Osteoblast (primary cell): ENCODE measurements at regions not wholly inside any gene's neighbourhood (a gene's known extent, or its start where the extent isn't known, plus 50 kb on each side); places are given as distances from the start of the nearest gene placed in this dataset.
"Not testable (repeated sequence)": the region's sequence is repeated elsewhere in the genome, so short reads cannot be mapped to it uniquely, and the experiment has no call there.

Experiments
- DNase-seq: peaks from one replicate; pipeline ENCODE4 v3.0.0; 2011; ENCODE audit warnings: low spot score, mixed read lengths; ENCODE audit not compliant: insufficient read length; ENCODE audit errors: missing footprints
- H2AFZ ChIP-seq: 2 replicates; pipeline ENCODE4 v1.6.0; 2011; ENCODE audit warnings: mild to moderate bottlenecking, low read length
- H3K27ac ChIP-seq: 2 replicates; pipeline ENCODE4 v1.5.1; 2011; ENCODE audit warnings: mild to moderate bottlenecking, low read depth, low read length, moderate library complexity
- H3K27me3 ChIP-seq: 2 replicates; pipeline ENCODE4 v1.6.0; 2012; ENCODE audit warnings: mild to moderate bottlenecking, control low read depth, inconsistent platforms, low read length, moderate library complexity; ENCODE audit not compliant: insufficient read depth
- H3K36me3 ChIP-seq: 2 replicates; pipeline ENCODE4 v1.5.1; 2011; ENCODE audit warnings: mild to moderate bottlenecking, low read length, control low read depth, moderate library complexity; ENCODE audit not compliant: insufficient read depth
- H3K4me1 ChIP-seq: 2 replicates; pipeline ENCODE4 v1.5.1; 2011; ENCODE audit warnings: mild to moderate bottlenecking, low read length, control low read depth, moderate library complexity; ENCODE audit not compliant: insufficient read depth
- H3K4me2 ChIP-seq: 2 replicates; pipeline ENCODE4 v1.6.0; 2011; ENCODE audit warnings: mild to moderate bottlenecking, low read length; ENCODE audit not compliant: insufficient read depth
- H3K4me3 ChIP-seq: fragments of 200-600 bp; sonication (generic); 3 replicates; pipeline ENCODE4 v1.5.1; 2012; ENCODE audit warnings: mild to moderate bottlenecking, low read length, inconsistent platforms; ENCODE audit not compliant: insufficient read depth
- H3K79me2 ChIP-seq: 2 replicates; pipeline ENCODE4 v1.6.0; 2012; ENCODE audit warnings: mild to moderate bottlenecking, low read length, control low read depth, inconsistent platforms; ENCODE audit not compliant: insufficient read depth
- H3K9me3 ChIP-seq: 2 replicates; pipeline ENCODE4 v1.5.1; 2011; ENCODE audit warnings: low read depth, low read length, control low read depth
- H4K20me1 ChIP-seq: 2 replicates; pipeline ENCODE4 v1.6.0; 2012; ENCODE audit warnings: mild to moderate bottlenecking, low read length, control low read depth; ENCODE audit not compliant: insufficient read depth

DNA sequence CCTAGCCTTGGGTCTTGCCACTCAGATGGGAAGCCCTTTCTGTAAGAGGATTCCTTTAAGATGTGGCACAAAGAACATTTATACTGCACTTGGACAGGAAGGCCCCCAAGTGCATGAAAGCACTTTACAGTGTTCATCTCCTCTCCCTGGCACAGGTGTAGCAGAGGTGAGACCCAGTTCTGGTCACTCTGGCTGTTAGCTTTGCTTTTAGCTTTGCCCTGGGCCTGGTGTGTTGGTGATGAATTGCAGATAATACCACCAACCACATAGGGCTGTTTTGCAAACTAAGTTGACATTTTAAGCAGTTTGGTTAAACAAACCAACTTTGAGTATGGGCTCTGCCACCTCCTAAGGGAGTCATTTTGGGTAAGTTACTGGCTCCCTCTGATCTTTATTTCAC lies 296.3 kb downstream of the BCL2L11 start:
- not testable (repeated sequence) for H3K4me3 ChIP-seq, H3K36me3 ChIP-seq, H2AFZ ChIP-seq, H3K4me2 ChIP-seq, H3K4me1 ChIP-seq, H4K20me1 ChIP-seq, H3K27me3 ChIP-seq, H3K9me3 ChIP-seq, DNase-seq
- peak overlapping the region; percentile 71 for H3K27ac ChIP-seq
- peaks cover 33% of the 10 kb centered on the region for H3K79me2 ChIP-seq

DNA sequence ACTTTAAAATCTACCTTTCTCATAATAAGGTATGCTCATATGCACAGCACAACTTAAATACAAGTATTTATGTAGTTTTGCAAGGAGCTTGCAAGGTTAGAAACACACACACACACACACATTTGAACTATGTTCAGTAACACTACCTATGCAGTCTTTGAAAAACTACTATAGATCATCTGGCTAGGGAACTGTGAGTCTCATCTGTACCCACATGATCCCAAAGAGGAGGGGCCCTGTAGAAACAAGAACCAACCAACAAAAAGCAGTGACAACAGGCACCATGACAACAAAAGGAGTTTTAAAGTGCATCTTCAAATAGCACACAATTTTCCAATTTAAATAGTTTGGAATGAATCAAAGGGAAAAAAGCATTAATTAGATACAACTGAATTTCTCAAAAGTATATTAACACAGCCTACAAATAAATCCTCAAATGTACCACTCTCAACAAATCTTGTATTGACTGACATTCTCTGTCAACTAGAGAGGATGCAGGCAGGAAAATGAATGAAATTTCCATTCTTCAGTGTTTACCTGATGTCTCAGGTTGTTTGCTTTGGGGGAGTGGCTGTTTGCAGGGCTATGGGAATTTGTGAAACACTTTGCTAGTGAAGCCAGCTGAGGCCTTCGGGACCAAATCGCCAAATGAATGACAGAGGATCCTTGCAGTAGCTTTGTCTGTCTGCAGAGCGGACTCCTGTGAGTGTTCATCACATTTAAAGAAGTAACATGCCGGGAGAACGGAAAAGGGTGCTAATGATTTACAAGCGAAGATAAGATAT lies 297.6 kb downstream of the BCL2L11 start:
- peak; percentile 57 for DNase-seq
- H3K9me3 ChIP-seq, H3K4me2 ChIP-seq, H3K4me3 ChIP-seq, H3K4me1 ChIP-seq, H2AFZ ChIP-seq, H4K20me1 ChIP-seq, H3K36me3 ChIP-seq, H3K27me3 ChIP-seq: not testable (repeated sequence)
- Histone ChIP-seq H3K79me2 (peaks cover 42% of the 10 kb centered on the region), H3K27ac (peak overlapping the region; percentile 44)

DNA sequence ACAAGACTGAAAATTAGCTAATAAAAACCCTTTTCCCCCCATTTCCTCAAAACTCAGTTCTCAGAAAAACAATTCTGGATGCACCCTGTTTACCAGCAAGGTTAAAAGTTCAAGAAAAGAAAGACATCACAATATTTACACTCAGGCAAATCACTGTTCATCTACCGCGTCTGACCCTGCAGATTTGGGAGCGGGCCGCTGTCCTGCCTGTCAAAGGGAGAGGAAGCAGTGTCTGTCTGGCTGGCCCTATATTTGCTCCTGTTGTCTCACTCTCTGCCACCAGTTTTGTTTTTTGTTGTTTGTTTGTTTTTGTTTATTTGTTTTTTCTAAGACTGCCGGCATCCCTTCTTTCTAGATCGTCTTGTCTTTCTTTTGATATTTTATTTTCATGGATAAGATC lies 299.4 kb downstream of the BCL2L11 start:
- not testable (repeated sequence) for H3K4me2 ChIP-seq, H3K9me3 ChIP-seq, H3K27me3 ChIP-seq, H3K36me3 ChIP-seq, H2AFZ ChIP-seq, H3K27ac ChIP-seq, DNase-seq, H3K4me1 ChIP-seq, H4K20me1 ChIP-seq, H3K4me3 ChIP-seq
- H3K79me2 ChIP-seq, result peaks cover 42% of the 10 kb centered on the region

DNA sequence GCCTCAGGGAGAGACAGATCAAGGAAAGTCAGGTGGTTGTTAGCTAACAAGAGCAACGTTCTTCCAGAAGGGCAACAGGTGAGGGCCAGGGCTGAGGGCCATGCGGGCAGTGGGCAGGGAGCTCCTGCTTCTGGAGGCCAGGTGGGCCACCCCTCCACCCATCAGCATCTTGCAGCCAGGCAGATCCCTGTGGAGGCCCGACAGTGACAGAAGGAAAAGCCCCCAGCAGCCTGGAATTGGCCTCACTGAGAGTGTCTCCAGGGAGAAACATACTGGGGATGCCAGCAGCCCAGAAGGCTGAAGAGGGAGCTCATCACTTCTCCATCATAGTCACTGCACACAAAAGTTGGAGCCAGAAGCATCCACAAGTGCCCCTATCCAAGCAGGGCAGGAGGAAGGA lies 300.1 kb downstream of the BCL2L11 start:
- H3K79me2 ChIP-seq, result peaks cover 47% of the 10 kb centered on the region
- H3K9me3 ChIP-seq, DNase-seq, H2AFZ ChIP-seq, H3K27ac ChIP-seq, H4K20me1 ChIP-seq, H3K4me3 ChIP-seq, H3K4me1 ChIP-seq, H3K27me3 ChIP-seq, H3K36me3 ChIP-seq, H3K4me2 ChIP-seq: not testable (repeated sequence)

DNA sequence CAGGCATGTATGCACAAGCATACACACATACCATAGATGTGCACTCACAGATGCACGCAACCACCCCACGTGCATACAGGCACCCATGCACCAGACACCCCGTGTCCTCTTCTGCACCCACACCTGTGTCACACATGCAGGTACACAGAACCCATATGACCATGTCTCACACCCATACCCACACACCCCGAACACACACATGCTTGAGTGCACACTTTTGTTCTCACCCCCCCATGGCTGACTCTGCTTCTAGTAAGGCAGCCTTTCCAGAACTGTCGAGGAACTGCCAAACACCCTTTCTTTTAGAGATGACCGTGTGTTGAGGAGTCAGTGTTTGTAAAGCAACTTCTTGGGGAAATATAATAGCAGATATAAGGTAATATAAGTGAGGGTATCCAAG lies 301.2 kb downstream of the BCL2L11 start:
- not testable (repeated sequence) for H2AFZ ChIP-seq, H3K4me2 ChIP-seq, DNase-seq, H3K36me3 ChIP-seq, H3K27ac ChIP-seq, H4K20me1 ChIP-seq, H3K9me3 ChIP-seq, H3K4me1 ChIP-seq, H3K27me3 ChIP-seq, H3K4me3 ChIP-seq
- H3K79me2 ChIP-seq, result peaks cover 49% of the 10 kb centered on the region

DNA sequence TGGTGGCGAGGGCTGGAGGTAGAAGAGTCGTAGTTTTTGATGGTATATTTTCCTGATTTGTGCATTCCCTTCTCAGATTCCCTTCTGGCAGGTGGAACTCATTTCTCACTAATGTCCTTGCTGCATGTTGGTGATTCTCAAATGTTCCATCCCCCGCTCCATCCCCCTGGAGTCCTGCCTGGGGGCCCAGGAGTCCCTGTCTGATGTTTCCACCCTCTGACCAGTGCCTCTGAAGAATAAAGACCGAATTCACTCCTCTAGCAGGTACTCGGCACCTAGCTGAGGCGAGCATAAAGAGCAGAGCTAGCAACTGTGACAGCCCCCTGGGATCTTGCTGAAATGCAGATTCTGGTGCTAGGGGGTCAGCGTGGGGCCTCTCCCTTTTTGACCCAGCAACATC lies 301.8 kb downstream of the BCL2L11 start:
- DNase-seq, H3K36me3 ChIP-seq, H2AFZ ChIP-seq, H3K27ac ChIP-seq, H3K9me3 ChIP-seq, H3K4me3 ChIP-seq, H3K4me1 ChIP-seq, H3K27me3 ChIP-seq, H3K4me2 ChIP-seq, H4K20me1 ChIP-seq: not testable (repeated sequence)
- H3K79me2 ChIP-seq, result peaks cover 54% of the 10 kb centered on the region

DNA sequence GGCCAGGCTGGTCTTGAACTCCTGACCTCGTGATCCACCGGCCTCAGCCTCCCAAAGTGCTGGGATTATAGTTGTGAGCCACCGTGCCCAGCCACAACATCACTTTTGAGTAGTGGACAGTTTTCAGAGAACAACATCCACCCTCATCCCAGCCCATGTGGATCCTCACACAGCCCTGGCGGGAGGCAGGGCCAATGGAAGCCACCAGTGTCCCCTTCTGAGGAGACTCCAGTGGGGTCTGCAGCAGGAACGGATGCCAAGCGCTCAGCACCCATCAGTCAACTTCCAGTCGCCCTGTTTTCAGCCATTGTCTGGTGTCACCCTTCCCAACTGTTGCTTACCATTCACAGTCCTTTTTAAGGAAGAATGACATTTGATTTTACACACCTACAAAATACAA lies 302.5 kb downstream of the BCL2L11 start:
- H3K36me3 ChIP-seq, H2AFZ ChIP-seq, H3K4me3 ChIP-seq, H3K27ac ChIP-seq, H3K4me2 ChIP-seq, H4K20me1 ChIP-seq, H3K27me3 ChIP-seq, H3K4me1 ChIP-seq, DNase-seq, H3K9me3 ChIP-seq: not testable (repeated sequence)
- H3K79me2 ChIP-seq, result peaks cover 53% of the 10 kb centered on the region

DNA sequence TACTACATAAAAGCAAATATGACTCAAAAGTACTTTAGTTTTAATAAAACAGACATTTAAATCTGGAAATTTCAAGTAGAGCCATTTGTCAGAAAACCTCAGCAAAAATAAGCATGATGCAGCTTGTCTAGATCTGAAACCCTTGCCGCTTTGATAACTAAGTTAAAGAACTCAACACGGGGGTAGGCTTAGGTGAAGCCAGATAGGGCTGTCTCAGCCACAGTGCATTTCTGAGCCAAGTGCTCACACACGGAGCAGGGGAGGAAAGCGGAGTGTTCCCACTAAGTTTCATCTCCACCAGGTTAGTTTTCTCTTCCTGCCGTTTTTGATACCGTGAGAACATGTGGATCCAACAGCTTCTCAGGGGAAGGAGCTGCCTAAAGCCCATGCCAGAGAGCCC lies 303.5 kb downstream of the BCL2L11 start:
- not testable (repeated sequence) for H4K20me1 ChIP-seq, H3K4me1 ChIP-seq, H3K27me3 ChIP-seq, H3K27ac ChIP-seq, H3K4me2 ChIP-seq, H3K36me3 ChIP-seq, DNase-seq, H2AFZ ChIP-seq, H3K9me3 ChIP-seq, H3K4me3 ChIP-seq
- H3K79me2 ChIP-seq, result peaks cover 55% of the 10 kb centered on the region

DNA sequence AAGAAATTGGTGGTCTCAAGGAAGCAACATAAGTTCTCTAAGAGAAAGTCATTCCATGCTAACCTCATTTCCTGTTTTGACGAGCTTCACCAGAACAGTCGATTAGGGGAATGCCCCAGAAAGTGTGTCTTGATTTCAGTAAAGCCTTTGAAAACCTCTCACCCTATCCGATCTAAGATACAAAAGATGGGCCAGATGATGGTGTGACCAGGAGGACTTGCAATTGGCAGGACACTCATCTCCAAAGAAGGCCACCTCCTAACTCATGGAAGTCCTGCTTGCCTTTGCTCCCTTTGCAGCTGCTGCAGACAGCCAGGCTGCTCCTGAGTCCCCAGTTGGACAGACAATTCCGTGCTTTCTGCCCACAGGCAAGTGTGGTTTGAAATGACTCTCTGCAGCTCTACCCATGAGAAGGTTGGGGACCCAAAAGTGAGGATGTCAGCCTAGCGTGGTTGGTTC lies 304.2 kb downstream of the BCL2L11 start:
- not testable (repeated sequence) for H3K36me3 ChIP-seq, H3K4me1 ChIP-seq, H3K27me3 ChIP-seq, H4K20me1 ChIP-seq, H3K27ac ChIP-seq, H2AFZ ChIP-seq, H3K4me2 ChIP-seq, DNase-seq, H3K4me3 ChIP-seq, H3K9me3 ChIP-seq
- H3K79me2 ChIP-seq, result peaks cover 55% of the 10 kb centered on the region
